A673 (cell line): ENCODE measurements at regions not wholly inside any gene's neighbourhood (a gene's known extent, or its start where the extent isn't known, plus 50 kb on each side); places are given as distances from the start of the nearest gene placed in this dataset.

Source experiments
- CTCF ChIP-seq: fragments of 300-800, 200-600 bp; sonication (generic); conservative IDR thresholded peaks from 2 replicates; pipeline ENCODE4 v1.5.1; 2017; ENCODE audit warnings: low read depth, mild to moderate bottlenecking, antibody characterized with exemption, low read length, moderate library complexity, mixed read lengths
- EZH2 ChIP-seq: fragments of 200-600 bp; sonication (generic); IDR thresholded peaks from 2 replicates; pipeline ENCODE4 v1.6.1; 2017; ENCODE audit warnings: borderline replicate concordance, low read depth, mild to moderate bottlenecking, mixed read lengths, antibody characterized with exemption, low read length; ENCODE audit not compliant: poor library complexity, severe bottlenecking

GRCh38 chr12:102535306-102535705 is 54.9 kb upstream of the IGF1 start:
- TF ChIP-seq CTCF (no peak), EZH2 (no peak)
